Pons (tissue), 1 donor: ENCODE measurements at regions not wholly inside any gene's neighbourhood (a gene's known extent, or its start where the extent isn't known, plus 50 kb on each side); places are given as distances from the start of the nearest gene placed in this dataset.

Experiments
- DNase-seq: peaks from one replicate; pipeline ENCODE4 v3.0.0-alpha.2; 2016; ENCODE audit warnings: low spot score

GRCh38 chr7:33661430-33662160 lies 243.7 kb upstream of the BMPER start:
- no peak for DNase-seq

GRCh38 chr7:33666531-33666930 lies 238.8 kb upstream of the BMPER start:
- DNase-seq, result no peak

GRCh38 chr7:33667196-33667595 lies 238.1 kb upstream of the BMPER start:
- DNase-seq, result no peak

GRCh38 chr7:33669251-33669670 lies 236.1 kb upstream of the BMPER start:
- DNase-seq, result no peak

GRCh38 chr7:33671531-33672262 lies 233.6 kb upstream of the BMPER start:
- no peak for DNase-seq

GRCh38 chr7:33673029-33673700 lies 232.2 kb upstream of the BMPER start:
- DNase-seq, result no peak

- DNase-seq, result peak; percentile 3
Measured at GRCh38 chr7:33674804-33675411, 230.4 kb upstream of the BMPER start.

GRCh38 chr7:33677556-33677955 lies 227.8 kb upstream of the BMPER start:
- no peak for DNase-seq

- DNase-seq, result no peak
Measured at GRCh38 chr7:33678569-33679335, 226.6 kb upstream of the BMPER start.

GRCh38 chr7:33680682-33681081 lies 224.7 kb upstream of the BMPER start:
- no peak for DNase-seq

- no peak for DNase-seq
Measured at GRCh38 chr7:33685503-33685902, 219.8 kb upstream of the BMPER start.

- no peak for DNase-seq
Measured at GRCh38 chr7:33685981-33686683, 219.2 kb upstream of the BMPER start.

- DNase-seq, result no peak
Measured at GRCh38 chr7:33687625-33688024, 217.7 kb upstream of the BMPER start.

- no peak for DNase-seq
Measured at GRCh38 chr7:33691180-33691579, 214.2 kb upstream of the BMPER start.

- DNase-seq, result no peak
Measured at GRCh38 chr7:33692956-33693355, 212.4 kb upstream of the BMPER start.

- no peak for DNase-seq
Measured at GRCh38 chr7:33694006-33694405, 211.3 kb upstream of the BMPER start.

- DNase-seq, result no peak
Measured at GRCh38 chr7:33697616-33698015, 207.7 kb upstream of the BMPER start.

GRCh38 chr7:33698041-33698440 lies 207.3 kb upstream of the BMPER start:
- no peak for DNase-seq

GRCh38 chr7:33698692-33699128 lies 206.6 kb upstream of the BMPER start:
- DNase-seq, result no peak

- DNase-seq, result no peak
Measured at GRCh38 chr7:33700001-33700899, 205.1 kb upstream of the BMPER start.
